ENCODE measurements at regions not wholly inside any gene's neighbourhood (a gene's known extent, or its start where the extent isn't known, plus 50 kb on each side); places are given as distances from the start of the nearest gene placed in this dataset.

GRCh38 chr19:30648866-30649862 is 277.0 kb downstream of the ZNF536 start:
- no peak for DNase-seq

GRCh38 chr19:30647891-30648720 is 275.9 kb downstream of the ZNF536 start:
- no peak for DNase-seq

- DNase-seq: no peak
These were observed 274.6 kb downstream of the ZNF536 start for GRCh38 chr19:30646806-30647205.

GRCh38 chr19:30645946-30646577 is 273.9 kb downstream of the ZNF536 start:
- no peak for DNase-seq

GRCh38 chr19:30640252-30640965 is 268.2 kb downstream of the ZNF536 start:
- DNase-seq: no peak

- no peak for DNase-seq
These were observed 266.7 kb downstream of the ZNF536 start for GRCh38 chr19:30638889-30639288.

- DNase-seq: no peak
These were observed 265.7 kb downstream of the ZNF536 start for GRCh38 chr19:30637926-30638325.

GRCh38 chr19:30634996-30635975 is 263.1 kb downstream of the ZNF536 start:
- no peak for DNase-seq

GRCh38 chr19:30634131-30634830 is 262.1 kb downstream of the ZNF536 start:
- no peak for DNase-seq

- DNase-seq: no peak
These were observed 258.8 kb downstream of the ZNF536 start for GRCh38 chr19:30631033-30631370.

- DNase-seq: no peak
These were observed 258.3 kb downstream of the ZNF536 start for GRCh38 chr19:30630289-30631032.

GRCh38 chr19:30629086-30629485 is 256.9 kb downstream of the ZNF536 start:
- no peak for DNase-seq

- no peak for DNase-seq
These were observed 254.4 kb downstream of the ZNF536 start for GRCh38 chr19:30626626-30626966.

GRCh38 chr19:30625947-30626625 is 253.9 kb downstream of the ZNF536 start:
- no peak for DNase-seq

- no peak for DNase-seq
These were observed 250.1 kb downstream of the ZNF536 start for GRCh38 chr19:30622276-30622675.

- DNase-seq: no peak
These were observed 249.2 kb downstream of the ZNF536 start for GRCh38 chr19:30621326-30621920.

GRCh38 chr19:30620354-30620753 is 248.2 kb downstream of the ZNF536 start:
- DNase-seq: no peak

- DNase-seq: no peak
These were observed 237.6 kb downstream of the ZNF536 start for GRCh38 chr19:30609656-30610270.

GRCh38 chr19:30608471-30608870 is 236.3 kb downstream of the ZNF536 start:
- DNase-seq: no peak
